Parathyroid adenoma (tissue), 2 donors: ENCODE measurements at regions not wholly inside any gene's neighbourhood (a gene's known extent, or its start where the extent isn't known, plus 50 kb on each side); places are given as distances from the start of the nearest gene placed in this dataset.

Source experiments
- H2AFZ ChIP-seq: fragments of 300-600 bp; sonication (generic); one replicate; pipeline ENCODE4 v1.7.0; 2017; ENCODE audit warnings: antibody characterized with exemption, mild to moderate bottlenecking
- H3K27ac ChIP-seq: fragments of 300-600 bp; sonication (generic); one replicate; pipeline ENCODE4 v1.7.0; 2017
- H3K27me3 ChIP-seq: fragments of 300-600 bp; sonication (generic); one replicate; pipeline ENCODE4 v1.7.0; 2017; ENCODE audit warnings: low read length; ENCODE audit not compliant: control insufficient read depth, insufficient read depth
- H3K36me3 ChIP-seq: fragments of 300-600 bp; sonication (generic); one replicate; pipeline ENCODE4 v1.7.0; 2017; ENCODE audit warnings: low read length; ENCODE audit not compliant: control insufficient read depth, insufficient read depth
- H3K4me1 ChIP-seq: fragments of 300-600 bp; sonication (generic); one replicate; pipeline ENCODE4 v1.7.0; 2017; ENCODE audit warnings: control low read depth
- H3K4me2 ChIP-seq: fragments of 300-600 bp; sonication (generic); one replicate; pipeline ENCODE4 v1.7.0; 2017; ENCODE audit warnings: low read length
- H3K4me3 ChIP-seq: fragments of 300-600 bp; sonication (generic); one replicate; pipeline ENCODE4 v1.7.0; 2017; ENCODE audit warnings: low read depth, low read length
- H3K79me2 ChIP-seq: fragments of 300-600 bp; sonication (generic); one replicate; pipeline ENCODE4 v1.7.0; 2017; ENCODE audit warnings: control low read depth
- H3K9ac ChIP-seq: fragments of 300-600 bp; sonication (generic); one replicate; pipeline ENCODE4 v1.7.0; 2017; ENCODE audit warnings: mild to moderate bottlenecking
- H3K9me3 ChIP-seq: fragments of 300-600 bp; sonication (generic); one replicate; pipeline ENCODE4 v1.7.0; 2017; ENCODE audit warnings: low read length; ENCODE audit not compliant: control insufficient read depth
- TF ChIP-seq, protein P1 (sequence below): fragments of 300-600 bp; sonication (generic); IDR thresholded peaks from one replicate; pipeline ENCODE4 v1.7.0; 2017; ENCODE audit warnings: antibody characterized with exemption, mild to moderate bottlenecking
- donor health status: primary hyperparathyroidism.

- Histone ChIP-seq H3K4me3 (no peak overlapping the region), H3K79me2 (no peaks in the 10 kb centered on the region), H3K27me3 (no peaks in the 10 kb centered on the region), H3K9me3 (no peaks in the 10 kb centered on the region), H2AFZ (no peak overlapping the region), H3K4me1 (no peaks in the 10 kb centered on the region), H3K36me3 (no peaks in the 10 kb centered on the region), H3K27ac (no peak overlapping the region), H3K4me2 (no peak overlapping the region), H3K9ac (no peak overlapping the region)
- TF ChIP-seq, protein P1, sequence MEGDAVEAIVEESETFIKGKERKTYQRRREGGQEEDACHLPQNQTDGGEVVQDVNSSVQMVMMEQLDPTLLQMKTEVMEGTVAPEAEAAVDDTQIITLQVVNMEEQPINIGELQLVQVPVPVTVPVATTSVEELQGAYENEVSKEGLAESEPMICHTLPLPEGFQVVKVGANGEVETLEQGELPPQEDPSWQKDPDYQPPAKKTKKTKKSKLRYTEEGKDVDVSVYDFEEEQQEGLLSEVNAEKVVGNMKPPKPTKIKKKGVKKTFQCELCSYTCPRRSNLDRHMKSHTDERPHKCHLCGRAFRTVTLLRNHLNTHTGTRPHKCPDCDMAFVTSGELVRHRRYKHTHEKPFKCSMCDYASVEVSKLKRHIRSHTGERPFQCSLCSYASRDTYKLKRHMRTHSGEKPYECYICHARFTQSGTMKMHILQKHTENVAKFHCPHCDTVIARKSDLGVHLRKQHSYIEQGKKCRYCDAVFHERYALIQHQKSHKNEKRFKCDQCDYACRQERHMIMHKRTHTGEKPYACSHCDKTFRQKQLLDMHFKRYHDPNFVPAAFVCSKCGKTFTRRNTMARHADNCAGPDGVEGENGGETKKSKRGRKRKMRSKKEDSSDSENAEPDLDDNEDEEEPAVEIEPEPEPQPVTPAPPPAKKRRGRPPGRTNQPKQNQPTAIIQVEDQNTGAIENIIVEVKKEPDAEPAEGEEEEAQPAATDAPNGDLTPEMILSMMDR = no peak
These were observed 537.7 kb upstream of the NMUR2 start for GRCh38 chr5:152942633-152943336.

DNA sequence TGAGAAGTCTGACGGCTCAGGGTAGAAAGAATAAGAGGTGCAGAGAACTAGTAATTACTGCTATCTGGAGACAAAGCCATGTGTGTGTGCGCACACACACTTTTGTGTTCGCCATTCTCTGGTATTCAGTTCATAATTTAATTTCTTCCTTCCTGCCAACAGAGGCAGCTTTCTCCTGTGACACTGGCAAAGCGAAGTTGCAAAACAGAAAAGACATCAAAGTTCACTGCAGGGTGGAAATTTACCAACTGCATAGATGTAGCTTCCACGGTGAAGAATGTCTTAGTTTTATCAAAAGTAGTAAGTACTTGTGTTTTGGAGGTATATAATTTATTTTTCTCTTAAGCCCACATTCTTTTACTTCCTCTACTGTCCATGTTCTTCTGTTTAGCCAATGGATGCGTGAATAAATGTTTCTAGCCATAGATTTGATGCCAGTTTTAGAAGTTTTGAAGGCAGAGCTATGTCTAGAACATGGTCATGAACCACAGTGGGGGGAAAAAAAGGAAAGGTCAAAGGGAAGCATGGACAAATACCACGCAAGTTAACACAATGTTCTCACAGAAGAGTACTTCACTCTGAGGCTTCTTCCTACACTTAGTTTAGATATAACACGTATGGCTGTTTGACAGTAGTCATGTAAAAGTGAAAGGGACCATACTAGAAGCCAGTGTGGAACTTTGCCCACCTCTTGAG is 536.5 kb upstream of the GRIA1 start:
- H3K36me3 ChIP-seq = no peaks in the 10 kb centered on the region
- no peaks in the 10 kb centered on the region for H3K9me3 ChIP-seq
- TF ChIP-seq, protein P1 = no peak
- no peaks in the 10 kb centered on the region for H3K27me3 ChIP-seq
- H2AFZ ChIP-seq = no peak overlapping the region
- no peak overlapping the region for H3K9ac ChIP-seq
- no peaks in the 10 kb centered on the region for H3K4me1 ChIP-seq
- no peak overlapping the region for H3K4me3 ChIP-seq
- H3K27ac ChIP-seq = no peak overlapping the region
- no peak overlapping the region for H3K4me2 ChIP-seq
- H3K79me2 ChIP-seq = no peaks in the 10 kb centered on the region

DNA sequence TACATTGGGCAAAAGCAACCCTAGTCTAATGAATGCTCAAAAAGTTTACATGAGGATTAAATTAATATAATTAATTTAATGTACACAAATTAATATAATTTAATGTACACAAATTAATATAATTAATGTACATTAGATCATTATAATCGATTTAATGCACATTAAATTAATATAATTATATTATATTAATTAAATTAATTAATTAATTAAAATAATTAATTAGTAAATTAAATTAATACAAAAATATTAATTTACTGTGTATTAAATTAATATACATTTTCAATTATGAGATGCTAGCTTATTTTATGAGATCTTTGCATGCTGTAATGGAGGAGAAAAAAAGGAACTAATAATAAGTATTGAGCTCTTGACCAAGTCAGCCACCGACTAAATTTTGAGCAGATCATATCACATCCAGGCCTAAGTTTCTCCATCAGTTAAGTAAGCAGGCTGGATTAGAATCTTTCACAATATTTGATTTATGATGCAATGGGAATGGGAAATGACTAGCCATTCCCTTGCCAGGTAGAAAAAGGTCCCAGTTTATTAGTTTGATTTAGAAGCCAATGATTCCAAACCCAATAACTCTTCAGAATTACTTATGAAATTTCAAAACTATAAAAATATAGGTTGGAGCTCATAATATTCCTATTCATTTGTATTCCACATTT is 533.4 kb upstream of the GRIA1 start:
- no peak overlapping the region for H3K9ac ChIP-seq
- H2AFZ ChIP-seq = no peak overlapping the region
- H3K36me3 ChIP-seq = no peaks in the 10 kb centered on the region
- H3K4me2 ChIP-seq = no peak overlapping the region
- no peak overlapping the region for H3K4me3 ChIP-seq
- no peak overlapping the region for H3K27ac ChIP-seq
- TF ChIP-seq, protein P1 = no peak
- no peaks in the 10 kb centered on the region for H3K4me1 ChIP-seq
- H3K79me2 ChIP-seq = no peaks in the 10 kb centered on the region
- no peaks in the 10 kb centered on the region for H3K9me3 ChIP-seq
- H3K27me3 ChIP-seq = no peaks in the 10 kb centered on the region

- H3K9me3 ChIP-seq = no peaks in the 10 kb centered on the region
- H3K36me3 ChIP-seq = no peaks in the 10 kb centered on the region
- H2AFZ ChIP-seq = no peak overlapping the region
- TF ChIP-seq, protein P1 = no peak
- H3K79me2 ChIP-seq = no peaks in the 10 kb centered on the region
- H3K9ac ChIP-seq = no peak overlapping the region
- no peak overlapping the region for H3K4me2 ChIP-seq
- H3K4me1 ChIP-seq = no peaks in the 10 kb centered on the region
- no peaks in the 10 kb centered on the region for H3K27me3 ChIP-seq
- H3K4me3 ChIP-seq = no peak overlapping the region
- H3K27ac ChIP-seq = no peak overlapping the region
These were observed 512.2 kb upstream of the GRIA1 start for GRCh38 chr5:152978141-152978835.
